GM19324 (cell line): ENCODE measurements at regions not wholly inside any gene's neighbourhood (a gene's known extent, or its start where the extent isn't known, plus 50 kb on each side); places are given as distances from the start of the nearest gene placed in this dataset.
"Not testable (repeated sequence)": the region's sequence is repeated elsewhere in the genome, so short reads cannot be mapped to it uniquely, and the experiment has no call there.

Experiments
- ATAC-seq: cut with Tn5 transposase; IDR thresholded peaks from one replicate; pipeline ENCODE4 v1.9.1; 2021; ENCODE audit warnings: mild to moderate bottlenecking, moderate library complexity; ENCODE audit not compliant: unreplicated experiment, low FRiP score

GRCh38 chr6:132202574-132202973 is 198.7 kb downstream of the MOXD1 start:
- ATAC-seq = no peak

DNA sequence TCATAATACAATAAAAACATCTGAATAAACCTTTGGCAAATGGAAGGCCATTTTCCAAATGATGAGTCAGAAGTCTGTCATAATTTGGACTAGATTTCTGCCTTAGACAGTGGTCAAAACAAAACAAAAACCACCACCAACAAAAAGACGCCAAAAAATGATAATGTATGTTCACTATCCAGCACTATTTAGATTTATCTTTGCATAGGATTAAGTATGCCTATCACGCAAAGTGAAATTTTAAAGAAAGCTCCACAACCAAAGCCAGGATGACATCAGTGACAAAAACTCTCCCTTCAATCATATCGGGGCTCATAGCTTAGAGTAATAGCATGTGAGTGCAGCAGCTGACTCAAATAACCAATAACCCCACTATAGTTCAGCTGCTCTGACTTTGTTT is 201.9 kb downstream of the MOXD1 start:
- ATAC-seq = no peak

DNA sequence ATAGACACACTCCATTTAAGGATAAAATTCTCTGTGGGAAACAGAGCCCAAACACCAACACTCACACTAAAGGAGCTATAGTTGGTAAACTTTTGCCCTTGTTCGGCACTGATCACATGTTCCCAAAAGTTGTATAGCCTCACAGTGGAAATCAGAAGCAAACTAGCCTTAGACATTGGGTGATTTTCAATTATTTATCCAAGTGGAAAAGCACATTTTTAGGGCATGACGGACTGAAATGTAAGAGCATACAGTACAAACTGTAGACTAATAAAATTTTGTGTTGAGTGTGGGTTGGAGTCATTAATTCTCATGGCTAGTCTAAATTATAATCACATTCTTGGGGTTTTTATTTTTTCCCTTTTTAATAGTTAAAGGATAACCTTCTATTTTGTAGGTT is 202.4 kb downstream of the MOXD1 start:
- ATAC-seq = no peak

GRCh38 chr6:132198040-132198439 is 203.2 kb downstream of the MOXD1 start:
- ATAC-seq = no peak

- ATAC-seq = peak; percentile 87
Observed at GRCh38 chr6:132194529-132194928, 206.7 kb downstream of the MOXD1 start.

DNA sequence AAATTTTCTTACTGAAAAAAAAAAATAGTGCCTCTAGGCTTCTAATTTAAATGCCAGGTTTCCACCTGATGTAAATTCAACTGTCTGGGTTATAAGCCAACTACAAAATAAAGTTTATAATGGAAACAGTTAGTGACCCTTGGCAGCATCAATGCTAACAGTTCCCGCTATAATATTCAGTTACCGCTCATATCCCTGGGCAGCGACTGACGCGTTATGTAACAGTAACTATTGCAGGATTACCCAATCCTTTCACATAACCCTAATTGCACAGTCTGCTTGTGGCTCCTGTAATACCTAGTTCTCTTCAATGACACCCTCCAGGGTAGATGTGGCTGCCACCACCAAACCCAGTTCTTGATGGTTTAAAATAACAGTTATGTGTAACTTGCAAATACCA is 208.6 kb downstream of the MOXD1 start:
- no peak for ATAC-seq

DNA sequence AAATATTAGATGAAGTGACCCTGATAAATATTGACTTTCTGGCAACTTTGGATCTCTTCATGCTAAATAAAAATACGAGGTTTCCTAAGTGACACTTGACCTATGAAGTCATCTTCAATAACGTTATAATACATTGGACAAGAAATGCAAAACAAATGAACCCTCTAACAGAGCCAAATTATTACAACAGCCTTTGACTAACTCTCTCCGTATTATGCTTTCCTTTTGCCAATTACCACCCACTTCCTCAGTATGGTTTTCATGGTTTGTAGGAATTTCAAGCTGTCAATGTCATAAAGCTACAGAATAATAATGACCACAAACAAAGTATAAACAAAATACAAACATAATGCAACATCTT is 210.5 kb downstream of the MOXD1 start:
- no peak for ATAC-seq

DNA sequence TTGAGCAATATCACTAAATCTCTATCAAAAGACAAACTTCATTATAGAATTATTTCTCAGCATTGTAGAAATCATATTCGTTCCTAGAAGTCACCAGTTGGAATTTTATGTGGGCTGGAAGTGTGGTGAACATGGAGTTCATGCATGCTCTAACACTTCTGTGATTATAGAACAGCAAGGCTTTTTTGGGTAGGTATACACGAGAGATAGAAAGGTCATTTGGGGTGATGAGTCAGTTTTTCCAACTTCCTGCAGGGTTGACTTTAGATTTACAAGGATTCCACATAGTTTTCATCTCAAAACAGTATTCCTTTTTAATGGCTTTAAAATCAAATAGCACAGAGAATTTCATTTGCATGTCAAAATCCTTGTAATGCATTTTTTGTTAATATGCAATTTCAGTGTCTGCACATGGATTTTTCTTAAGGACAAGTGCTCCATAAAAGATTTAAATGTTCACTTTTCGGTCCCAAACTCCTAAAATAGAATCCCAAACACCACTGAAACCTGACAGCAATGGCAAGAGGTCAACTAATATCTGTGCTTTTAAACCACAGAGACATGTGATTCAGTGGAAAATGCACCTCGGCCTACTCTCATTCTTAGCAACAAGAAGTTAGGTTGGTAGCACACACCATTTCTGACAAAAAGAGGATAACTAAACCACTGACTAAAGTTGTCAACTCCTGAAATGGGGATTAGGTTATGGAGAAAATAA is 211.0 kb downstream of the MOXD1 start:
- ATAC-seq = no peak

GRCh38 chr6:132188556-132189264 is 212.6 kb downstream of the MOXD1 start:
- ATAC-seq = no peak

- no peak for ATAC-seq
Observed at GRCh38 chr6:132187816-132188215, 213.5 kb downstream of the MOXD1 start.

GRCh38 chr6:132184966-132185365 is 216.3 kb downstream of the MOXD1 start:
- ATAC-seq = not testable (repeated sequence)

GRCh38 chr6:132179955-132180354 is 221.3 kb downstream of the MOXD1 start:
- ATAC-seq = no peak

DNA sequence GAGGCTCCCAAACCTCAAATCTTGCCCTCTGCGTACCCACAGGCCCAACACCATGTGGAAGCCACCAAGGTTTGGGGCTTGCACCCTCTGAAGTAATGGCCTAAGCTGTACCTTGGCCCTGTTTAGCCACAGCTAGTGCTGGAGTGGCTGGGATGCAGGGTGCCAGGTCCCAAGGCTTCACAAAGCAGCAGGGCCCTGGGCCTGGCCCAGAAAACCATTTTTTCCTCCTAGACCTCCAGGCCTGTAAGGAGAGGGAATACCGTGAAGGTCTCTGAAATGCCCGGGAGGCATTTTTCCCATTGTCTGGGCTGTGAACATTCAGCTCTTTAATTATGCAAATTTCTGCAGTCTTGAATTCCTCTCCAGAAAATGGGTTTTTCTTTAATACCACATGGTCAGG is 223.7 kb upstream of the CCN2 start:
- ATAC-seq = no peak

DNA sequence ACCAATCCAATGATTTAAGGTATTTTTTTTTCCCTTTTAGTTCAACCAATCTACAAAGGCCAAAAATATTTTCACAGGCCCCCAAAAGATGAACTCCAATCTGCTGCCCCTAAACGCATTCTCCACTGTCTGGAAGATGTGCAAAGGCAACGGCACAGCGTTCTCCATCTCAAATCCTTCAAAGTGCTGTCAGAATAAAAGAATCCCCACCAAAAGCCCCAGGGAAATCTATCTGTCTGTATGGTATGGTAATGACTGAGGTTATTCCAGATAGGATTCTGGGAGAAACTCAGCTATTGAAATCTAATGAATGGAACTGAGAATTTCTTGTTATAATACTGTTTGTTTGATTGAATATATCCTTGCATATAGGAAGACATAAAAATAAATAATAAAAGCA is 217.8 kb upstream of the CCN2 start:
- ATAC-seq = no peak

GRCh38 chr6:132167929-132168892 is 217.0 kb upstream of the CCN2 start:
- no peak for ATAC-seq

DNA sequence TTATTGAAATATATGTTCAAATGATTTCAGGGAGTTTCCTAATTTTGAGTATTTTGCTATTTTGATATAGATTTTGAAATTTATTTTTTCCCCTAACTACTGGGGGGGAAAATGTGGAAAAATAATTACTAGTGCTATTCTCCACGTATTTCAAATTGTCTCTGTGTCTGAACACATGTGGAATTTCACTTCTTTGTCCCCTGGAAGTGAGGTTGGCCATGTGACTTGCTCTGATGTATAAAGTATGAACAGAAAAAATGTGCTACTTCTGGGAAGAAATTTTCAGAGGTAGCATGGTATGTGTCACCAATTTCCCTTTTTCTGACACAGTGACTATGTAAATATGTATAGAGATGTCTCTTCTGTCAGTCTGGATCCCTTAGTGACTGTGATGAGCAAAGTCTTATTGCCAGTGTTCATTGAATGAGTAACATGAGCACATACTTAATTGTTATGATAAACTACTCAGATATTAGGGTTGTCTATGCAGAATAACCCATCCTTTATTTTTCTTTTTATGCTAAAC is 215.4 kb upstream of the CCN2 start:
- no peak for ATAC-seq

DNA sequence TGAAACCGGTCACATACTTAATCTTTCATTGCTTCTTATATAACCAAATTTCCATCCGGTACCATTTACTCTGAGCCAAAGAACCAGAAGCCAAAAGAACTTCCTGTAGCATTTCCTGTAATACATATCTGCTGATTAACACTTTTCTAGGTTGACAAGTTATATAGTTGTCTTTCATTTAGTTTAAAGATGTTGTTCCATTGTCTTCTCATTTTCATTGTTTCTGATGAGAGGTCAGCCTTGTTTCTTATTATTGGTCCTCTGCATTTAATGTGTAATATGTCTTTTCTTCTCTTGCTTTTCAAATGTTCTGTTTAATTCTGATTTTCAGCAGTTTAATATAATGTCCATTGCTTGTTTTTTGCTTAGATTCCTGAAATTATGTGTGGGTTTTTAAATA is 214.5 kb upstream of the CCN2 start:
- no peak for ATAC-seq

- no peak for ATAC-seq
Observed at GRCh38 chr6:132161283-132161682, 210.1 kb upstream of the CCN2 start.

GRCh38 chr6:132153221-132153898 is 202.2 kb upstream of the CCN2 start:
- ATAC-seq = no peak

DNA sequence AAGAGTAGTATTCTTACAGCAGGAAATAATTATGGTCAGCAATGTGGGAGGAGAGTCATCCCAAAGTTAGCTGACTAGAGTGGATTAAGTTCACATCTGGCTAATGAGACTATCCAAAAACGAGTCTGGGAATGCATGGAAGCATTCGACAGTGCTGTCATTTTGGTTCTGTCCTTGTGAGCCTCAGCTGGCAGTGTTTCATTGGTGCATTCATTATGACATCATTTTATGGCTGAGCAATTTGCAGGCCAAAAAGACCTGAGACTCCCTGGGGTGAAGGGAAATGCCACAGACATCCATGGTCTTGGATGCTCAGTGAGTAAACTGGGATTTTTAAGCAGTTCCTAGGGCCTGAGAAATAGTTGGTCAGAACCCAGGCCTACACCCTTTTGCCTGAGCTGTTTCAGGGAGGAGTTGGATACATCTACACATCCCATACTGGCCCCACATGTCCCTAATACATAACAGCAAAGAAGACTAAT is 196.4 kb upstream of the CCN2 start:
- ATAC-seq = no peak
